ENCODE measurements at regions not wholly inside any gene's neighbourhood (a gene's known extent, or its start where the extent isn't known, plus 50 kb on each side); places are given as distances from the start of the nearest gene placed in this dataset.

DNA sequence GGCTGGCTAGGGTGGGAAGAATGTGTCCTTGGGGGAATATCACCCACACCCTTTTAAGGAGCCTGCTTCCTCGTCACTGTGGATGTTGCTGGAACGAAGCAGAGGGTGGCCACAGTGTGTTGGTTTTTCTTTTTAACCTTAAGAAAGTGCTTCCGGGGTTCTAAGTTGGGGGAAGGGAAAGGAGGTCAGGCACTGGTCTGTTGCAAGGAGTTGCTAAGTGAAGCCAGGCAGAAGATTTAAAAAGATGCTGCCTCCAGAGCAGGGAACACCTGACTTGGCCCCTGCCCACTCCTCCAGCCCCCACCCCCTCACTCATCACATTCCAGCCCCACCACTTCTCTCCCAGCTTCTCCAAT lies 213.1 kb downstream of the EMX2 start:
- Histone ChIP-seq H4K20me1 (ENCODE audit: control insufficient read depth, extremely low read depth, insufficient read depth, low read length) (no peaks in the 10 kb centered on the region), H3K9ac (ENCODE audit: insufficient read depth, low read length) (no peak overlapping the region), H3K79me2 (ENCODE audit: control insufficient read depth, insufficient read depth, low read length) (no peaks in the 10 kb centered on the region), H3K4me3 (replicated peaks in 1 of 4; ENCODE audit: control extremely low read depth in 1 of 4, insufficient read depth in 1 of 4, low read depth in 3 of 4, low read length in 4 of 4) (no peak overlapping the region), H3K9me3 (ENCODE audit: control insufficient read depth, insufficient read depth, low read depth, low read length) (no peaks in the 10 kb centered on the region), H2AFZ (ENCODE audit: low read length) (no peak overlapping the region), H3K4me2 (ENCODE audit: extremely low read depth, insufficient read depth, low read length) (no peak overlapping the region), H3K27ac (ENCODE audit: insufficient read depth, low read length) (no peak overlapping the region), H3K36me3 (ENCODE audit: control insufficient read depth, insufficient read depth, low read length) (no peaks in the 10 kb centered on the region), H3K27me3 (ENCODE audit: control insufficient read depth, insufficient read depth, low read length) (no peaks in the 10 kb centered on the region), H3K4me1 (ENCODE audit: control insufficient read depth, extremely low read depth, insufficient read depth, low read length) (no peaks in the 10 kb centered on the region)
- no peak for TF ChIP-seq EZH2 (IDR thresholded peaks at IDR 0.05; ENCODE audit: low read length, missing control alignments)
- TF ChIP-seq, protein P1, sequence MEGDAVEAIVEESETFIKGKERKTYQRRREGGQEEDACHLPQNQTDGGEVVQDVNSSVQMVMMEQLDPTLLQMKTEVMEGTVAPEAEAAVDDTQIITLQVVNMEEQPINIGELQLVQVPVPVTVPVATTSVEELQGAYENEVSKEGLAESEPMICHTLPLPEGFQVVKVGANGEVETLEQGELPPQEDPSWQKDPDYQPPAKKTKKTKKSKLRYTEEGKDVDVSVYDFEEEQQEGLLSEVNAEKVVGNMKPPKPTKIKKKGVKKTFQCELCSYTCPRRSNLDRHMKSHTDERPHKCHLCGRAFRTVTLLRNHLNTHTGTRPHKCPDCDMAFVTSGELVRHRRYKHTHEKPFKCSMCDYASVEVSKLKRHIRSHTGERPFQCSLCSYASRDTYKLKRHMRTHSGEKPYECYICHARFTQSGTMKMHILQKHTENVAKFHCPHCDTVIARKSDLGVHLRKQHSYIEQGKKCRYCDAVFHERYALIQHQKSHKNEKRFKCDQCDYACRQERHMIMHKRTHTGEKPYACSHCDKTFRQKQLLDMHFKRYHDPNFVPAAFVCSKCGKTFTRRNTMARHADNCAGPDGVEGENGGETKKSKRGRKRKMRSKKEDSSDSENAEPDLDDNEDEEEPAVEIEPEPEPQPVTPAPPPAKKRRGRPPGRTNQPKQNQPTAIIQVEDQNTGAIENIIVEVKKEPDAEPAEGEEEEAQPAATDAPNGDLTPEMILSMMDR (conservative IDR thresholded peaks at IDR 0.05 in 1 of 2, IDR thresholded peaks at IDR 0.05 in 1 of 2; ENCODE audit: low read depth in 1 of 2, low read length in 2 of 2): no peak
- no peak for DNase-seq (ENCODE audit: low read depth in 2 of 2)

DNA sequence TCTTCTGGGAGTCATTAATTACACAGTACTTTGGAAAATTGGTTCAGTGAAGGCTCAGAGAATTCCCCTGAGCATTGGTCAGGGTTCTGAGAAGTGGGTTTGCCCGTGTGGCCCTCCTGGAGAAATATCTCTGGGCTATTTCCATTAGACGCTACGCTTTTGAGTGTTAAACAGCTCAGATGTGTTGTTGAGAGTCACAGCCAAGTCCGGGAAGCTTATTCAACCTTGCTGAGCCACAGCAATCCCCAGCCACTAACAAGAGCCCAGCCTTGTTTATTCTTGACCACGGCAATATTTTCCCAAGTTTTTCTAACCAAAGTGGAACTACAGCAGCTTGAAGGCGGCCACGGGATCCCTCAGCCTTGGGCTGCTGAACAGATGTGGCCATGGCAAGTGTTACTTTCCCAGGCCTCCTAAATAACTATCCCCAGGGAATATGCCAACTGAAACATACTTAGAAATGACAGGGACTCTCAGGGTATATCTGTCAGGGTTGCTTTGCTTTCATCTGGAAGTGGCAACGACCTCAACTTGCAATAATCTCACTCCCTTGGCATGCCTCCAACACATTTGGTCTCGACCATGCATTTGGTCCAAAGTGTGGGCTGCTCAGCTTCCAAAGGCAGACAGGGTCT lies 214.7 kb downstream of the EMX2 start:
- Histone ChIP-seq H3K4me2 (ENCODE audit: extremely low read depth, insufficient read depth, low read length) (no peak overlapping the region), H3K4me1 (ENCODE audit: control insufficient read depth, extremely low read depth, insufficient read depth, low read length) (no peaks in the 10 kb centered on the region), H3K27ac (ENCODE audit: insufficient read depth, low read length) (no peak overlapping the region), H4K20me1 (ENCODE audit: control insufficient read depth, extremely low read depth, insufficient read depth, low read length) (no peaks in the 10 kb centered on the region), H3K36me3 (ENCODE audit: control insufficient read depth, insufficient read depth, low read length) (no peaks in the 10 kb centered on the region), H3K9ac (ENCODE audit: insufficient read depth, low read length) (no peak overlapping the region), H3K4me3 (replicated peaks in 1 of 4; ENCODE audit: control extremely low read depth in 1 of 4, insufficient read depth in 1 of 4, low read depth in 3 of 4, low read length in 4 of 4) (no peak overlapping the region), H3K9me3 (ENCODE audit: control insufficient read depth, insufficient read depth, low read depth, low read length) (no peaks in the 10 kb centered on the region), H2AFZ (ENCODE audit: low read length) (no peak overlapping the region), H3K27me3 (ENCODE audit: control insufficient read depth, insufficient read depth, low read length) (no peaks in the 10 kb centered on the region), H3K79me2 (ENCODE audit: control insufficient read depth, insufficient read depth, low read length) (no peaks in the 10 kb centered on the region)
- DNase-seq (ENCODE audit: low read depth in 2 of 2): no peak
- TF ChIP-seq EZH2 (IDR thresholded peaks at IDR 0.05; ENCODE audit: low read length, missing control alignments): no peak
- TF ChIP-seq, protein P1 (conservative IDR thresholded peaks at IDR 0.05 in 1 of 2, IDR thresholded peaks at IDR 0.05 in 1 of 2; ENCODE audit: low read depth in 1 of 2, low read length in 2 of 2): no peak

DNA sequence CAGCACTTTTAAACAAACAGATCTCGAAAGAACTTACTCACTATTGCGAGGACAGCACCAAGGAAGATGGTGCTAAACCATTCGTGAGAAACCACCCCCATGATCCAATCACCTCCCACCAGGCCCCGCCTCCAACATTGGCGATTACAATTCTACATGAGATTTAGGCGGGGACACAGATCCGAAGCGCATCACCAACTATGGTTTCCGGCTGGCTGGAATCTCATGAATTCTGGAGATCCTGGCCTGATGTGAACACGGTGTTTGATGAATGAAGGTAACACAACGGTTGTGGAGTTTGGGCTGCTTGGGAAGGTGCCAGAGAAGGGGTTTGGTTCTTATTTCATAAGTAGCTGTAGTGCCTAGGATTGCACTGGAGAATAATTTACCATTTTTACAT lies 216.7 kb downstream of the EMX2 start:
- no peaks in the 10 kb centered on the region for H3K9me3 ChIP-seq (ENCODE audit: control insufficient read depth, insufficient read depth, low read depth, low read length)
- no peaks in the 10 kb centered on the region for H3K36me3 ChIP-seq (ENCODE audit: control insufficient read depth, insufficient read depth, low read length)
- H3K4me1 ChIP-seq (ENCODE audit: control insufficient read depth, extremely low read depth, insufficient read depth, low read length): no peaks in the 10 kb centered on the region
- no peak overlapping the region for H3K4me3 ChIP-seq (replicated peaks in 1 of 4; ENCODE audit: control extremely low read depth in 1 of 4, insufficient read depth in 1 of 4, low read depth in 3 of 4, low read length in 4 of 4)
- no peak overlapping the region for H3K4me2 ChIP-seq (ENCODE audit: extremely low read depth, insufficient read depth, low read length)
- TF ChIP-seq EZH2 (IDR thresholded peaks at IDR 0.05; ENCODE audit: low read length, missing control alignments): no peak
- TF ChIP-seq, protein P1 (conservative IDR thresholded peaks at IDR 0.05 in 1 of 2, IDR thresholded peaks at IDR 0.05 in 1 of 2; ENCODE audit: low read depth in 1 of 2, low read length in 2 of 2): no peak
- H4K20me1 ChIP-seq (ENCODE audit: control insufficient read depth, extremely low read depth, insufficient read depth, low read length): no peaks in the 10 kb centered on the region
- no peak overlapping the region for H2AFZ ChIP-seq (ENCODE audit: low read length)
- H3K79me2 ChIP-seq (ENCODE audit: control insufficient read depth, insufficient read depth, low read length): no peaks in the 10 kb centered on the region
- DNase-seq (ENCODE audit: low read depth in 2 of 2): no peak
- no peak overlapping the region for H3K27ac ChIP-seq (ENCODE audit: insufficient read depth, low read length)
- H3K9ac ChIP-seq (ENCODE audit: insufficient read depth, low read length): no peak overlapping the region
- no peaks in the 10 kb centered on the region for H3K27me3 ChIP-seq (ENCODE audit: control insufficient read depth, insufficient read depth, low read length)
